C4-2B (cell line): ENCODE measurements at regions not wholly inside any gene's neighbourhood (a gene's known extent, or its start where the extent isn't known, plus 50 kb on each side); places are given as distances from the start of the nearest gene placed in this dataset.

Experiments used
- H3K27ac ChIP-seq: fragments of 450-650 bp; 2 replicates; pipeline ENCODE4 v1.5.1; 2017
- CTCF ChIP-seq: fragments of 450-650 bp; conservative IDR thresholded peaks from 2 replicates; pipeline ENCODE4 v1.5.1; 2017; ENCODE audit warnings: mild to moderate bottlenecking
- ZFX ChIP-seq: fragments of 450-650 bp; IDR thresholded peaks from 2 replicates; pipeline ENCODE4 v1.6.1; 2017

DNA sequence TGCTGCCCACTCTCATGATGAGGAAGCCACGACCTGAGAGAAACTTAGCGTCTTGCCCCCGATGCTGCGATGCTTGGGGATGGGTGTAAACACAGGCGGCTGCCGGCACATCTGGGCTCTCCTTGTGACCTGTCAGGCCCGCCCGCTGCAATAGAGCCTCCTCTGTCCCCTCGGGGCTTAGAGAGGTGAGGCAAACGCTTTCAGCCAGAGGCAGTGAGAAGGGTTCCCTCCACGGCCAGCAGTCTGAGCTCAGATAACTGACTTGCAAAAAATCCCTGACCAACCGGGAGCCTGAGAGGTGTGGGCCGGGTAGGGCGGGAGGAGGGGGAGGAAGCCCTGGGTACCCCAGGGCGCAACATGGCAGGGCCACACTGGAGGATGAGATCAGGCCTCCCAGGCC lies 260.6 kb downstream of the C16orf95 start:
- TF ChIP-seq ZFX (no peak), CTCF (no peak)
- H3K27ac ChIP-seq: no peak overlapping the region

DNA sequence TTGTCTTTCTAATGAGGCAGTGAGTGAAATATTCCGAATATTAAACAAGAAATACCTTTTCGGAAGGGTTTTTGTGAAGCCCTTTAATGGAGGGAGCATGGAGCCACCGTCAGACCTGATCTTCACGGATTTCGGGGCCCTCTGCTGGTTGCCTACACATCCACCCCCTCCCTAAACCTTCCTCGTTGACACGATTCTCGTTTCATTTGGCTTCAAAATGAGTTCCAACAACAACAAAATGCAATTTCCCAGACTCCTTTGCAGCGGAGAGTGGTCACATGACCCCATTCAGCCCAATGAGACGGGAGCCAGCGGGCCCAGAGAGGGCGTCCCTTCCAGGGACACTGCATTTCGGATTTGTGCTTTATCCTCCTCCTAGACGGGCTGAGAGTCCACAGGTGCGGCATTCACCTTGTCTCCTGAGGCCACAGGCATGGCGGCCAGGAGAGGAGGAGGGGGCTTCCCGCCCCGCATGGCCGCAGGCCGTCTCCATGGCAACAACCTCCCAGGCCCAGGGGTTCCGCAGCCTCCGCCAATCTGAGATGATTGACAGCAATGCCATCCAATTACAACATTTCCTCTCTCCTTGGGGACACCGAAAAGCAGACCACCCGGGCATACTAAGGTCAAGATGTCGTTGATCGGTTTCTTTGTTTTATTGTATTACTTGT lies 259.8 kb downstream of the C16orf95 start:
- TF ChIP-seq CTCF (no peak; the same call in 1 of the 2 replicates), ZFX (no peak)

DNA sequence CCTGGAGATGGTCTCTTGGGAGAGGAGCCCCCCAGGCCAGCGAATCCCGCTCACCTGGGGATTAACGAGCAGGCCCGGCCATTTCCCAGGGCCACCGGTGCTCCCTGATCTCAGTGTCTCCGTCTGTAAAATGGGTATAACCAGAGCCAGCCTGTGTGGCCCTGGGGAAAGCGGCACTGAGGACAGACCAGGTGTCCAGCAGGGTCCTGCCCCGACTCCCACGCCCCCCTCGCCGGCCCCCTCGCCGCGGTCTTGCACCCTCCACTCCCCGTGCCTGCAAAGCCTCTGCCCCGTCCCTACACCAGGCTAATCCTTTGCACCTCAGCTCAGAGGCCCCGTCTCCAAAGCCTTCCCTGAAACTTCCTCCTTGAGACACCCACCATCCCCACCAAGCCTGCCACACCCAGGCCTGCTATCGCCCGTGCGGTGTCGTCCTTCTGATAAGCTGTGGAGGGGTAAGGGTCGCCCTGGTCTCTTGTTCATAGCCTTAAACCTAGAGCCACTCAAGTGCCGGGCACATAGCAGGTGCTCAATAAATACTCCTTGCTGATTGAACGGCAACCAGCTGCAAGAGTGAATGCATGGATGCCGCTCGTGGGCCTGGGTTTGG lies 259.1 kb downstream of the C16orf95 start:
- no peak overlapping the region for H3K27ac ChIP-seq
- TF ChIP-seq ZFX (no peak), CTCF (no peak)

More for the DNA sequence above, 259.8 kb downstream of the C16orf95 start:
- H3K27ac ChIP-seq: no peak overlapping the region

GRCh38 chr16:87058728-87059250 lies 258.4 kb downstream of the C16orf95 start:
- TF ChIP-seq ZFX: no peak
- no peak for TF ChIP-seq CTCF

DNA sequence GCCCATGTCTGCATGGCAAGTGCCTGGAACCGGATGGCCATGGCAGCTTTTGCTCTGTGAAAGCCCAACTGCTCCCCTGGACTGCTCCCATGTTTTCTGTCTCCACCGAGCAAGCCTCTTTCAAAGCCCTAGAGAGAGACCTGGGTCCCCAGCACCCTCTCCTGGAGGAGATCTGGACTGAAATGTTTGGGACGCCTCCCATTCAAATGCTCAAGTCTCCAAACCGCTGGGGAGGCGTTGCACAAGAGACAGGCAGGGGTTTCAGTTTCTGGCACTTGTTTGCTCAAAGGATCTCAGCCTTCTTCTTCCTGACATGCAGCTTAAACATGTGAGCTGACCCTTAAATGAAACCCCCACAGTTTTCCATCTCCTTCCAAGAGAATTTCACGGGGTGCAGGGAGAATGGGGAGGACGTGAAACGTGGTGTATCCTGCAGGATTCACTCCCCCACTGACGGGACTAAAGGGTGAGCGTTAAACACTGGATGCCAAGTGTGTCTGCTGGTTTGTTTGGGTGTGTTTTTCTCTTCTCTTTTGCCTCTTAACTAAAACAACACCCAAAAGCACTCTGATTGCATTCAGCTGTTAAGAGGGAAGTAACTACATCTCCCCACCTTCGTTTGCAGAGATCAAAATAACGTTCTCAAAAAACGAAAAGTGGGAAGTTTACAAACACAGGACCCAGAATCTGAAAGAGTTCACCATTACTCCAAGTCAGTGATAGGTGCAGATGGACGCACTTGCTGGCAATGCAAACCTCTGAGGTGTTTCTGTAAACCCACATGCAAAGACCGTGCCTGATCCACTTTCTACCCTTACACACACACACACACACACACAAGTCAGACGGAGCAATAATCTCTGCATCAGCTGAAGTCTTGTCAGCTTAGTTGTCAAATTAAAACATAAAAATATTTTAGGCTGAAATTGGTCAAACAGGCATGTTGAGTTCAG lies 256.9 kb downstream of the C16orf95 start:
- no peak overlapping the region for H3K27ac ChIP-seq
- TF ChIP-seq ZFX (no peak), CTCF (no peak)

More at GRCh38 chr16:87058728-87059250, 258.4 kb downstream of the C16orf95 start:
- no peak overlapping the region for H3K27ac ChIP-seq

DNA sequence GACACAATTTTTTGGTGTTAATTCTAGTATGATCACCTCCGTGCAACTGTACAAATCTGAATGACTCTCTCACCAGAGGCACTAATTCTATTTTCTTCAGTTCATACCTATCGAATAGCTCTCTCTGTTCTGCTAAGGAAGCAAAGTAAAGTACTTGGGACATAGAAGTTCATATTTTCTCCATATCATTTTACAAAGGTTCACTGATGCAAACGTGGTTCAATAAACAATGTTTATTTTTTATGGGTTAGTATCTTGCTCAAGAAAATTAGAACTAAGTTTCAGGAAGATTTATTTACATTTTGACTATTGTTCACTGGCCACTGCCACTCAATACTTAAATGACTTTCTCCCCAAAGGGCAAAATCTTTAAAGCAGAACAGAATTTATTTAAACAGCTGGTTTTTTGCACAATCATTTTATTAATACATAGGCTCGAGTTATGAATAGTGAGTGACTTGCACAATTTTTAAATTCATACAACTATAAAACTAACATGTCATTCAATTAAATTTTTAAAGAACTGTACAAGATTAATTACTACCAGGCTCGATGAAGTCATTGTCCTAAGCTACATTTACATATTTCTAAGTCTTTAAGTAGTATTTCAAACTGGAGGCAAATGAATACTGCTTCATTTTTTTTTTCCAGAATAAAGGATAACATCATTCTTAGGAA lies 255.8 kb downstream of the C16orf95 start:
- TF ChIP-seq CTCF: no peak
- H3K27ac ChIP-seq: no peak overlapping the region
